Osteocyte (in vitro differentiated cells): ENCODE measurements at regions not wholly inside any gene's neighbourhood (a gene's known extent, or its start where the extent isn't known, plus 50 kb on each side); places are given as distances from the start of the nearest gene placed in this dataset.

Experiments used
- DNase-seq: peaks from one replicate; pipeline ENCODE4 v3.0.0; 2021; ENCODE audit warnings: mixed read lengths; ENCODE audit not compliant: unreplicated experiment; ENCODE audit errors: extremely low spot score
- H3K27ac Mint-ChIP-seq: one replicate; pipeline ENCODE4 v1.8.0; 2021; ENCODE audit warnings: mild to moderate bottlenecking, mixed read lengths; ENCODE audit not compliant: unreplicated experiment
- H3K27me3 Mint-ChIP-seq: one replicate; pipeline ENCODE4 v1.8.0; 2021; ENCODE audit warnings: mixed read lengths; ENCODE audit not compliant: unreplicated experiment
- H3K36me3 Mint-ChIP-seq: one replicate; pipeline ENCODE4 v1.8.0; 2021; ENCODE audit warnings: mixed read lengths; ENCODE audit not compliant: unreplicated experiment
- H3K4me1 Mint-ChIP-seq: one replicate; pipeline ENCODE4 v1.8.0; 2021; ENCODE audit warnings: mixed read lengths; ENCODE audit not compliant: unreplicated experiment
- H3K4me3 Mint-ChIP-seq: one replicate; pipeline ENCODE4 v1.8.0; 2021; ENCODE audit warnings: mild to moderate bottlenecking, moderate library complexity, mixed read lengths; ENCODE audit not compliant: unreplicated experiment
- H3K9me3 Mint-ChIP-seq: one replicate; pipeline ENCODE4 v1.8.0; 2021; ENCODE audit warnings: mixed read lengths; ENCODE audit not compliant: unreplicated experiment
- CTCF ChIP-seq: fragments of 200-600 bp; sonication (generic); IDR thresholded peaks from 2 replicates; pipeline ENCODE4 v1.5.0; 2021; ENCODE audit warnings: antibody characterized with exemption, mild to moderate bottlenecking, moderate library complexity

- Mint-ChIP-seq H3K4me3 (no peak overlapping the region), H3K9me3 (no peaks in the 10 kb centered on the region), H3K27me3 (no peaks in the 10 kb centered on the region), H3K4me1 (peaks cover 6% of the 10 kb centered on the region), H3K36me3 (peaks cover 2% of the 10 kb centered on the region), H3K27ac (no peak overlapping the region)
- DNase-seq = no peak
- TF ChIP-seq CTCF = no peak
Measured at GRCh38 chr10:10462151-10462941, 555.3 kb upstream of the CELF2 start.

GRCh38 chr10:10471758-10472157 is 545.9 kb upstream of the CELF2 start:
- H3K36me3 Mint-ChIP-seq = peaks cover 2% of the 10 kb centered on the region
- H3K4me3 Mint-ChIP-seq = no peak overlapping the region
- peaks cover 18% of the 10 kb centered on the region for H3K9me3 Mint-ChIP-seq
- no peak for DNase-seq
- H3K27ac Mint-ChIP-seq = no peak overlapping the region
- no peak for TF ChIP-seq CTCF
- H3K4me1 Mint-ChIP-seq = peaks cover 2% of the 10 kb centered on the region
- H3K27me3 Mint-ChIP-seq = no peaks in the 10 kb centered on the region

GRCh38 chr10:10475812-10476211 is 541.9 kb upstream of the CELF2 start:
- Mint-ChIP-seq H3K36me3 (peaks cover 2% of the 10 kb centered on the region), H3K9me3 (peaks cover 8% of the 10 kb centered on the region), H3K27me3 (no peaks in the 10 kb centered on the region), H3K4me1 (peaks cover 23% of the 10 kb centered on the region), H3K27ac (no peak overlapping the region), H3K4me3 (no peak overlapping the region)
- no peak for TF ChIP-seq CTCF
- DNase-seq = no peak

- Mint-ChIP-seq H3K27ac (peak overlapping the region; percentile 58), H3K9me3 (peaks cover 2% of the 10 kb centered on the region), H3K27me3 (no peaks in the 10 kb centered on the region), H3K36me3 (no peaks in the 10 kb centered on the region), H3K4me3 (no peak overlapping the region), H3K4me1 (peaks cover 23% of the 10 kb centered on the region)
- TF ChIP-seq CTCF = no peak
- no peak for DNase-seq
Measured at GRCh38 chr10:10477844-10478243, 539.8 kb upstream of the CELF2 start.

GRCh38 chr10:10479465-10479864 is 538.2 kb upstream of the CELF2 start:
- H3K9me3 Mint-ChIP-seq = no peaks in the 10 kb centered on the region
- DNase-seq = no peak
- H3K36me3 Mint-ChIP-seq = no peaks in the 10 kb centered on the region
- no peak overlapping the region for H3K4me3 Mint-ChIP-seq
- no peak overlapping the region for H3K27ac Mint-ChIP-seq
- H3K4me1 Mint-ChIP-seq = peaks cover 21% of the 10 kb centered on the region
- no peaks in the 10 kb centered on the region for H3K27me3 Mint-ChIP-seq
- no peak for TF ChIP-seq CTCF
